ENCODE measurements at regions not wholly inside any gene's neighbourhood (a gene's known extent, or its start where the extent isn't known, plus 50 kb on each side); places are given as distances from the start of the nearest gene placed in this dataset.
"Not testable (repeated sequence)": the region's sequence is repeated elsewhere in the genome, so short reads cannot be mapped to it uniquely, and the experiment has no call there.

DNA sequence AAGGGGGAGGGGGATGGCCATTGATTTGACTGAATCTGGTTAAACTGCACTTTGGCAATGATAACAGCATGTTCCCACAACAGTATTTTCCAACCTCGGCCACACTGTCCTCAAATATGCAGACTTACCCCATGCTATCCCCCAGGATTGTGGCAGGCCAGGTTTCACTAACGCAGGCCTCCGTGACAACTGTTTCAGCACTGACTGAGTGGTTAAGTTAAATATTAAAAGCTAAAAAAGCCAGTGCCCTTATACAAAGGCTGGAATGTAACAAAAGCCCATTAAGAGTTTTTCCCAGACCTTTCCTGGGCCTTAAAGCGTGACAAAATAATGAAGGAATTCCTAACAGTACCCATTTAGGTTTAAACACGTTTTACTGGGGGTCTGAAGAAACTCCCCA lies 202.9 kb downstream of the USP25 start:
- intact Hi-C loops (cut with micrococcal nuclease): no loop called here

DNA sequence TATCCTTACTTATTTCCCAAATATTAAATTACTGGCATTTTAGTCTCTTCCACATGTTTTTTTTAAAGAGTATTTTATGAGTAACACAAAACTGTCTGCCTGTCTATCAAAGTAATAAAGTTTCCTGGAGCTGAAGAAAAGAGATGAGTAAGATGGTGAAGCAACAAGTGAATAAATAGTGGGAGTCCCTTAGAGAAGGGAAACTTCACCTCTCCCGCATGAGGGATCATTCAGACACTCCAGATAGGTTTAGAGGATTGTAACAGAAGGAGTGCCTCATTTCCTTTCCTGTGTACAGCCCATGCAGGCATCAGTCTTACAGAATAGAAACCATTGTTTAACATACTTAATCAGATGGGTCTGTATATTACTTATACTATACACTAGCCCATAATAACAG lies 205.7 kb downstream of the USP25 start:
- intact Hi-C loops (cut with micrococcal nuclease): no loop called here

DNA sequence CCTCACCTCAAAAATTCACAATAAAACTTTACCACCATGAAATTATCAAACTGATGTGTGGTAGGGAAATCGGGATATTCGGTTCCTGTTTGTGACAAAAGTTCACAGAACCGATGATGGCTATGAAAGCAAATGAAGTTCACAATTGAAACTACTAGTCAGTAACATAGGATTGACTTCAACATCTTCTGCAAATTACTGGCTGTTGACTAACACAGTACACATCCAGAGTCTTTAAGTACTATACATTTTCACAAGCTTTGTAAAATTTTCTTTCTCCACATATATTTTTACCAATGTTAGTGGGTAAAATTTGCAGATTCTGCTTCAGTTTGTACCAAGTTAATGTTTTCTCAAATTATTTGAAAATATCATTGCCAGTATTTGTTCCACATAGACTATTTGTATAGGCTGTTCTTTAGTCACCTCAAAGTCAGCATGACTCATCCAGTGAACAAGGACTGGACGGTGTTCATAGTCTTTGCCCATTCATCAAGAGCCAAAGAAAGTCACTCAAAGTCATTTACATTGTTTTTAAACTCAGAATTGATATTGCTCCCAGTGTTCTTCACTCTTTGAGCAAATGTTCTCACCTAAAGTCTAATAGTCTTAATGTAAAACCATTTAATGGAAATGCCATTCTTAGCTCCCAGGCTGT lies 213.4 kb downstream of the USP25 start:
- intact Hi-C loops (cut with micrococcal nuclease): no loop called here

DNA sequence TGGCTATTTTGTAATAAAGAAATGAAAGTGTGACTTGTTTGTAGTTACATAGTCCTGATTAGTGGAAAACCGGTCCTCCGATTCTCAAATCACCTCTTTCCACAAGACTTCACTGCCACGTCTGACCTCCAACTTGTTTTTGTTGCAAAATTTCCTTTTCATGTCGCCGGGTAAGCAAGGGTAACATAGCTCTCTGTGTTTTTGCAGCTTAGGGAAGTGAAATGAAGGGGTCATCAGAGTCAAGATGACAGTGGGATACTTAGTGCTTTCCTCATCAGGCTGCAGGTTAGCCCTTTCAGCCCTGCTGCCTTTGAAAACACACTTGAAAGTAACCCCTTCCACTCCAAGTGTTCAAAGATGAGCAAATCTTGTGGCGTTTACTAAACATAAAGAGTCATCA lies 217.9 kb downstream of the USP25 start:
- intact Hi-C loops (cut with micrococcal nuclease): no loop called here

DNA sequence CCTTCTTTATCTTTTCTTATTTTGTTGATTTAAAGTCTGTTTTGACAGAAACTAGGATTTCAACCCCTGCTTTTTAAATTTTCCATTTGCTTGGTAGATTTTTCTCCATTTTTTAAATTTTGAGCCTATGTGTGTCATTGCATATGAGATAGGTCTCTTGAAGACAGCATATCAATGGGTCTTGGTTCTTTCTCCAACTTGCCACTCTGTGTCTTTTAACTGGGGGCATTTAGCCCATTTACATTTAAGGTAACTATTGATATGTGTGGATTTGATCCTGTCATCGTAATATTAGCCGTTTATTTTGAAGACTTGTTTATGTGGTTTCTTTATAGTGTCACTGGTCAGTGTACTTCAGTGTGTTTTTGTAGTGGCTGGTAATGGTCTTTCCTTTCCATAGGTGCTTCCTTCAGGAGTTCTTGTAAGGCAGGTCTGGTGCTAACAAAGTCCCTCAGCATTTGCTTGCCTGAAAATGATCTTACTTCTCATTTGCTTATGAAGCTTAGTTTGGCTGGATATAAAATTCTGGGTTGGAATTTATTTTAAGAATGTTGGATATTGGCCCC lies 223.9 kb downstream of the USP25 start:
- intact Hi-C loops (cut with micrococcal nuclease): no loop called here

DNA sequence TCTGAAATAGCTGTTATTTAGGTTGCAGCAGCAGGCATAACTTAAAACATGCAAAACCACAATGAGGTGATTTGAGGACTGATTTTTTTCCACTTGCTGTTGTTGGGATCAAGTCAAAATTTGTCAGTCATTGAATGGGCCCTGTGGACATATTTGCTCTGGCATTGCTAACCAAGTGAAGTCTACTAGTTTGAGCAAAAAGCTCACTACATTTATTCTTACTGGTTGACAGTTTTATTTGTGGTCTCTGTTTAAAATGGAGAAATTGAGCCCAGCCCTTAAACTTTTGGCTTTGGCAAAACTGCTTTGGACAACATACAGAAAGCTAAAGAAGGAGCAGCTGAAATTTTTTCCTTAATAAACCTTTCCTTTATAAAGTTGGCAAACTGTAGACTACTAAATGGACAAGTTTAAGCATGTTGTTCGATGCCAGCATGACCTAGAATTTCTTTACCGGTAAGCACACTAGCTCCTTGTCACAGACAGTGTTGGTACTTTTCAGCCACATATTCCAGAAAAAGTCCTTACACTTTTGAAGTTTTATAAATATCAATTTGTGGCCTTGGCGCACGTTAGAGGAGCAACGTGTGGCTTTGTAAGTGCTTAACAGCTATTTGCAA lies 234.6 kb downstream of the USP25 start:
- intact Hi-C loops (cut with micrococcal nuclease): no loop called here

DNA sequence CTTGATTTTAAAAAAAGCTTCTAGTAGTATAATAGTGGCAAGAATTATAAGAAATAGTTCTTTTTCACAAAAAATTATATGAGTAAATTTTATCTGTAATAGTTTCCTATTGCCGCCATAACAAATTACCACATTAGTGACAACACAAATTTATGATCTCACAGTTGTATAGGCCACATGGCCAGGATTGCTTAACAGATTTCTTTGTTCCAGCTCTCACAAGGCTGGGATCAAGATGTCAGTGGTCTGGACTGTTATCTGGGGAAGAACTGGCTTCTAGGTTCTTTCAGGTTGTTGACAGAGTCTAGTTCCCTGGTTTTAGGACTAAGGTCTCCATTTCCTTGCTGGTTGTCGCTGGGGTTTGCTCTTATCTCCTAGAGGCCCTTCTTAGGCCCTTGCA lies 236.4 kb downstream of the USP25 start:
- intact Hi-C loops (cut with micrococcal nuclease): no loop called here

DNA sequence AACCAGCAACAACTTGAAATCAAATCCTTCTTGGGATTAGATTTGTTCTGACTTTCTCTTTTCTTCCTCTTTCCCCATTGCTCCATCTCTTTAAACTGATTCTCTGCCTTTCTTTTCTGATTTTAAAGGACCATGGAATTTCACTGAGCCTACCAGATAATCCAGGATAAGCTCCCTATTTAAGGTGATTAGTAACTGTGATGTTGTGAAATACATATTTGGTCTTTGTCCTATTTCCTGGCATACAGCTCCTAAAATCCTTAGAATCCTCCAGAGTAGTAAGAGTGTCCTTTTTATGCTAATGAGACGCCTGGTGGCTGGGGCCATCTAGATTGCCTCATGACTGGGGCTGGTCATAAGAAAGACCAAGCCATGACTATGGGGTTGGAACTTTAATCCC lies 236.9 kb downstream of the USP25 start:
- intact Hi-C loops (cut with micrococcal nuclease): no loop called here

DNA sequence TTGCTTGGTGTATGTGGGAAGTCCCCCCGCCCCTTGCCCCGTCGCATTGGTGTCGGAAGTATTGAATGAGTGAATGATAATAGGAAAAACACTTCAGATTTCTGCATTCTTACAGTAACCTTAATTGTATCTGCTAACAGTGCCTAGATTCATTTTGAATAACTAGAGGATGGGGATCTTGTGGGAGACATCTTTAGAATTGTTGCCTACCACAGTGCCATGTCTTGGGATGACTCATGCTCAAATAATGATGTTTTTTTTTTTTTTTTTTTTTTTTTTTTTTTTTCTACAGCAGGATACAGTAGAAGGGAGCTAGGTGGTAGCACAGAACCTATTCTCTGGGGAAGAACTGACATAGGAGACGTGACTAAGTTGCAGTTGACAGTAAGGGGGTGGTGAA lies 237.9 kb downstream of the USP25 start:
- intact Hi-C loops (cut with micrococcal nuclease): no loop called here

DNA sequence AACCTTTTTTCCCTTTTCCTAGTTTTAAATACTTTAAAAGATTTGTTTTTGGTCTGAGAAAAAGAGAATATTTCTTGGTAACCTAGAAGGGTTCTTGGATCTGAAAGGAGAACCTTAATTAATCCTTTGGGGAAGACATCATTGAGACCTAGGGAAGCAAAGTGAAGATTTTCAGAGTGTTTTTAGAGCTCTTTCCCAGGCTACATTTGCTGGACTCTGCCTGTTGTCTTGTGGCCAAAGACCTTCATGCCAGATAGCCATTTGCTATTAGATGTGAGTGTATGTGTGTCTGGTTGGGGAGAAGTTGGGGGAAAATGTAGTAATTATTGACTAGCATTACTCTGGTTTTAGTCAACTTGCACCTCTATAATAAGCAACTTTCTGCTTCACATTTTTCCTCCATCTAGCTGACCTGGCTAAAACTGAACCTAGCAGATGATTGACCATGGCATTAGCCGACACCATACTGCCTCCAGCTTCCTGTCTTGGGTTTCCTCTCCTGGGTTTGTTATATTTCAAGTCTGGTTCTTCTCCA lies 239.1 kb downstream of the USP25 start:
- intact Hi-C loops (cut with micrococcal nuclease): no loop called here

DNA sequence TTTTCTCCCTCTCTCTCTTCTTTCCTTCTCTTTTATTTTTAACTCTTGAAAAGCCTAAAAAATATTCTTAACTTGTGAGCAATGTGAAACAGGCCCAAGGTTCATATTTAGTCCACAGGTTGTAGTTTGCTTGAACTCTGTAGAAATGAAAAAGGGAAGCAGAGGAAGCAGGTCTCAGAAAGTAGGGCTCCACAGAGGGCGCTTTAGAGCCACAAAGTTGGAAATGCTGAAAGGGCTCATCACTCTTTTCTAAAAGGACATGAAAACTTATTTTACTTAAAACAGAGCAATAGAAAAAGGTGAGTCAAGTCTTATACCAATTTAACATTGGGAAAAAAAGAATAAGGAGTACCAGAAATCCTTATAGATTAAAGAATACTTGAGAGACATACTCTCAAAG lies 247.0 kb downstream of the USP25 start:
- intact Hi-C loops (cut with micrococcal nuclease): no loop called here

DNA sequence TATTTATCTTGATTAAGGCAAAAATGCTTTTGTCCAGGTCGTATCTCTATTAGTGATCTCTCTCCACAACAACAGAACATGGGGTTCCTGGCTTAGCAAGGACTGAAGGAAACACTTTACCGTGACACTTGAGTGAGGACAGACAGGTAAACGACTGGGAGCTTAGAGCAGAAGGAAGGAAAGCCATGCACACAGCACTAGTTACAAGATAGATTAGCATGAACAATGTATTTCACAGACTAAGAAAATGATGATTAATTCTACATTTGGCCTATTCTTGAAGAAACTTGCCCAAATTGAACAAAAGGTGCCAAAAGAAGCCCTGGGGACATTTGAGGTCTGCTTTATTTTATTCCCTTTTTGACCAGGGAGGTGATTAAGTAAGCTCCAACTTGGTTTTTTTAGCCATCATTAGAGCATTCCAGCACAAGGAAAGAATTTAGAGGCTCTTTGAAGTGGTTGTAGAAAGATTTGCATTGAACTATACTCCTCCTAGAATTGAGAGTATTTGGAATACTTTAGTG lies 248.5 kb downstream of the USP25 start:
- intact Hi-C loops (cut with micrococcal nuclease): no loop called here

DNA sequence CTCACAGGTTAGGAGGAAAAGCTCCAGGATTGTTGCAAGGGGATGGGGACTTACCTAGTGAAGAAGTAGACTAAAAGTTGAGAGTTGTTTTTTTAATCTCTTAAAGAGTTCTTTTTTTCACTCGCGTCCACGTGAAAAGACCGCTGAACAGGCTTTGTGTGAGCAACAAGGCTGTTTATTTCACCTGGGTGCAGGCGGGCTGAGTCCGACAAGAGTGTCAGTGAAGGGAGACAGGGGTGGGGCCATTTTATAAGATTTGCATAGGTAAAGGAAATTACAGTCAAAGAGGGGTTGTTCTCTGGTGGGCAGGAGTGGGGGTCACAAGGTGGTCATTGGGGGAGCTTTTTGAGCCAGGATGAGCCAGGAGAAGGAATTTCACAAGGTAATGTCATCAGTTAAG lies 249.7 kb downstream of the USP25 start:
- intact Hi-C loops (cut with micrococcal nuclease): not testable (repeated sequence)

DNA sequence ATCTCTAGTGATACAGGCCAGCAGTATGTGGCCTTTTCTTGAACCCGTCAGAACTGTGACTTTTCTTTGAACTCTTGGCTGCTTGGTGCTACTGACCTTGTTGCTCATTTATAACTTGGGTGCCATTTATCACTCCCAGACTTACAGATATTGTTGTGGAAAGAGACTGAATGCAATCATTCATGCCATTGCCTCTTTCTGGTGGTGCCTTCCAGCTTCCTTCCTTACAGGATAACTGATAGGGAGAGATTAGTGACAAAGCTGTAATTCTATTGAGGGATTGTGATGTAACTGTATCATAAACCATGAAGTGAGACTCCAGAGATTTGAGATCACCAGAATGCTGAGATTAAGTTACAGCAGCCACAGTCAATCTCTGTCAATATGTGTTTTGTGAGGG lies 256.5 kb downstream of the USP25 start:
- intact Hi-C loops (cut with micrococcal nuclease): no loop called here

DNA sequence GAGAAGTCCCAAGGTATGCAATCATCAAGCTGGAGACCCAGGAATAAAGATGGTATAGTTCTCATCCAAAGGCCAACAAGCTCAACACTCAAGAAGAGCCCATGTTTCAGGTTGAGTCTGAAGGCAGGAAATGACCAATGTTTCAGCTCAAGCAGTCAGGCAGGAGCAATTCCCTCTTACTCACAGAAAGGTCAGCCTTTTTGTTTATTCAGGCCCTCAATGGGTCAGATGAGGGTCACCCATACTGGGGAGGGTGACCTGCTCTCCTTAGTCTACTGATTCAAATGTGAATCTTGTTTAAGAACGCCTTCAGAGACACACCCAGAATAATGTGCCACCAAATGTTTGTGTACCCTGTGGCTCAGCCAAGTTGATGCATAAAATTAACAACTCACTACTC lies 262.4 kb downstream of the USP25 start:
- intact Hi-C loops (cut with micrococcal nuclease): no loop called here

DNA sequence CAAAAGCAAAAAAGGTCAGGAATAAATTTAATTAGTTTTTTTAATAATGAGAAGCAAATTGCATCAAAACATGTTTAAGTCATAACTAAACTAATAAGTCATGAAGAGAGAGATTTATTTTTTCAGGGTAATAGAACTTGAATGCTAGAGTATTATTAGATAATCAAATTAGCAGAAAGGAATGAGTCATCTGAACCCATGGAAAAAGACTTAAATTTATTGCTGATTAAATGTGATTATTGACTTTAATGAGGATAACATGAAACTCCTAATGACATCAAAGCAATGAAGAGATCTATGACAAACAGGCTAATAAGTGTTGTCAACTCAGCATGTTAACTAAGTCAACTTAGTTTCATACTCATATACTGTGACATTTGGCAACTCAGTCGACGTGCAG lies 264.2 kb downstream of the USP25 start:
- intact Hi-C loops (cut with micrococcal nuclease): no loop called here

DNA sequence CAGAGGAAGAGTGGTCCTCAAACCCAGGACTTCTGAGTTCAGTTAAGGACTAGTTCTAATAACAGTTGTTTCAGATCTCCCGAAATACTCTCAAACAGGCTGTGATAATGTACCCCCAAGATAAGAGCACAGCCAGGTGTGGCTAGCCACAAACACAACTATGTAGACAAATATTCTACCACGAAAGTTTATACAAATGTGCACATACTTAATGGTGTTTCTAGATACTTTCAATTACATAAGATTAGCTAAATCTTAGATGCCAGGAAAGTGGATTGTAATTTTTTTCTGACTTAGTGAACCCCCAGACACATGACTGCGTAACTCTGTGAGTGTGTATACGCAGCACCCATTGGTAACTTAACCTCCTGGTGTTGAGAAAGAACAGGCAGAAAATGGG lies 270.0 kb downstream of the USP25 start:
- intact Hi-C loops (cut with micrococcal nuclease): no loop called here

DNA sequence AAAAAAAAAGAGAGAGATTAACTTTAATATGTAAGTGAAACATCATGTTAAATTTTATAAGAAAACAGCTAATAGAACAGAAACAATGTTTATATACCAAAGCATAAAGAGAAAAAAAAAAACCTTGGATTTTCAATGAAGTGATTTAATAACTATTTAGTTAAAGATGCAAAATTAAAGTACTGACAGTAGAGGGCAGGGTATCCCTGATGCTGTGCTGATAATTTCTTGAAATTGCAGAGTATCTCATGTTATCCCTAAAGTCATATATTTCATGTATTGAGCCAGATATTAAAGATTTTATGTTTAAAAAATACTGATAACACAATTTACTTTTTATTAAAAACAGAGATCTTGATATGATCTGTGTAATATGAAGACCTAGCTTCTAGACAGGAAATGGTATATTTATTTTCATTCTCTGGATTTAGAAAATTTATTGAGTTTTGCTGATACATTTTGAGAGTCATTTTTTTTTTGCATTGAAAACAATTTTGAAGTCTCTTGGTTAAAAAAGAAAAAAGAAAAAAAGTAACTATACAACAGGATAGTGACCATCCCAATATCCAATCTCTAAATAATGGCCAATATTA lies 273.2 kb downstream of the USP25 start:
- intact Hi-C loops (cut with micrococcal nuclease): no loop called here

DNA sequence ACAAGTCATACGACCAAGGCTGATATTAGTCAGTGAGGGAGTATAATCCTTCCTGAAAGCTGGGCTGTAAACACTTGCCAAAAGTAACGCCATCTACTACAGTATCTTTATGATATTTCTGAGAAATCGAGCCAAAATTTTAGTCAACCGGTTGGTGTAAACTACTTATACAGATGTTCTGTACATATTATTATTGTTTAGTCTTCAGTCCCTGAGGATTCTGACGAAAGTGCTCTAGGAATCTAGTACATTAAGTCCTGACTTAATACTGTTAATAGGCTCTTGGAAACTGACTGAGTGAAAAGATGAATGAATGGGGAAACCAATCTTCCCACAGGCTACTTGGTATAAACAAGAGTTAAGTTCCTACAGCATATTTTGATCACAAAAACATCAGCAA lies 274.3 kb downstream of the USP25 start:
- intact Hi-C loops (cut with micrococcal nuclease): no loop called here

DNA sequence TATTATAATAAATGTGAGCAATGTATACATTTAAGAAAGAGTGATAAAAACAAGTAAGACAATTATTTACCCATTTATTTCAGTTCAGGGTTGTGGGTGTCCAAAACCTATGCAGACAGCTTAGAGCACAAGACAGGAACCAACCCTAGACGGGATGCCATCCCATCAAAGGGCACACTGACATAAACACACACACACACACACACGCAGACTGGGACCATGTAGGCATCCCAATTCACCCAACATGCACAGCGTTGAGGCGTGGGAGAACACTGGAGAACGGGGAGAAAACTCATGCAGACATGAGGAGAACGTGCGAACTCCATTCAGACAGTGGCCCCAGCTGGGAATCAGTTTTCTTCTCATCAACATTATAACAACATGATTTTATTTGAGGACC lies 274.7 kb downstream of the USP25 start:
- intact Hi-C loops (cut with micrococcal nuclease): no loop called here

DNA sequence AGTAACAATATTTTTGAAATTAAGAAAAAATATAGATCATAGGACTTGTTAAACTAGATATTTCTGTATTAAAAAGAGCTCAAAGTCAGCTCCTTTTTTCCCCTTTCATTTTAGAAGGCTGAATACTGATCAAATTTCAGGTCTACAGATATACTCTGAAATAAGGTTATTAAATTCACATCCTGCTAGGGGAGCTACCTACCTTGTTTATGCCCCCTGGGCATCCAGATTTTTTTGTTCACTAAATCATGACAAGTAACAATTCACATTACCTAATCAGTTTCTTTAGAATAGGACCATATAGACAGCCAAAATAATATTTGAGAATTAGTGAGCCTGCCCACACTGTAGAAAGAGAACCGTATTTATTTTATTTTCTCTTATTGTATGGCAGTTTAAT lies 276.2 kb downstream of the USP25 start:
- intact Hi-C loops (cut with micrococcal nuclease): no loop called here

DNA sequence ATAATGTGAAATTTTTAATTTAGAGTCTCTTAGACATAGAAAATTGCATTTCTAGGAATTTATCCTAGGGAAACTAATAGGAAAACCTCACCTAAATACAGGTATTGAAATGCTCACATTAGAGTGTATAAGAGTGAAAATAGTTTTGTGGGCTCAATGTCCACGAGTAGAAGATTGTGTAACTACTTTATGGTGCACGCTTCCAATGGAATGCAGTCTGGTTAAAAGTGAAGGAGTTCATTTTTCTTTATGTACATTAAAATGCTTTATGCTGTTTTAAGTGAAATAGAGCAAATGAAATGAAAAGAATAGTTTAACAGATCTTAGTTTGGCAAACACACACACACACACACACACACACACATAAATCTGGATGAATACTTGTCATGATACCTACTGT lies 278.2 kb downstream of the USP25 start:
- intact Hi-C loops (cut with micrococcal nuclease): no loop called here
